ENCODE measurements at regions not wholly inside any gene's neighbourhood (a gene's known extent, or its start where the extent isn't known, plus 50 kb on each side); places are given as distances from the start of the nearest gene placed in this dataset.

- no peak for TF ChIP-seq CTCF (IDR thresholded peaks at IDR 0.05; ENCODE audit: extremely low read depth, insufficient read depth, missing control alignments)
- in situ Hi-C loops (cut with MboI; ENCODE audit: low pct_unique_long_range_greater_than_20kb, low sequenced_read_pairs, unreplicated experiment) = no loop called here
- DNase-seq (ENCODE audit: low spot score) = no peak
Observed at GRCh38 chr5:29811914-29812679, 1381.4 kb upstream of the CDH6 start.

GRCh38 chr5:29805804-29806203 lies 1387.7 kb upstream of the CDH6 start:
- DNase-seq (ENCODE audit: low spot score) = no peak
- no peak for TF ChIP-seq CTCF (IDR thresholded peaks at IDR 0.05; ENCODE audit: extremely low read depth, insufficient read depth, missing control alignments)
- in situ Hi-C loops (cut with MboI; ENCODE audit: low pct_unique_long_range_greater_than_20kb, low sequenced_read_pairs, unreplicated experiment) = no loop called here

- in situ Hi-C loops (cut with MboI; ENCODE audit: low pct_unique_long_range_greater_than_20kb, low sequenced_read_pairs, unreplicated experiment) = no loop called here
- TF ChIP-seq CTCF (IDR thresholded peaks at IDR 0.05; ENCODE audit: extremely low read depth, insufficient read depth, missing control alignments) = no peak
- DNase-seq (ENCODE audit: low spot score) = no peak
Observed at GRCh38 chr5:29800752-29801151, 1392.7 kb upstream of the CDH6 start.

- TF ChIP-seq CTCF (IDR thresholded peaks at IDR 0.05; ENCODE audit: extremely low read depth, insufficient read depth, missing control alignments) = no peak
- in situ Hi-C loops (cut with MboI; ENCODE audit: low pct_unique_long_range_greater_than_20kb, low sequenced_read_pairs, unreplicated experiment) = no loop called here
- DNase-seq (ENCODE audit: low spot score) = no peak
Observed at GRCh38 chr5:29796013-29796412, 1397.5 kb upstream of the CDH6 start.

GRCh38 chr5:29795096-29795652 lies 1398.3 kb upstream of the CDH6 start:
- in situ Hi-C loops (cut with MboI; ENCODE audit: low pct_unique_long_range_greater_than_20kb, low sequenced_read_pairs, unreplicated experiment) = no loop called here
- no peak for TF ChIP-seq CTCF (IDR thresholded peaks at IDR 0.05; ENCODE audit: extremely low read depth, insufficient read depth, missing control alignments)
- no peak for DNase-seq (ENCODE audit: low spot score)

- no peak for TF ChIP-seq CTCF (IDR thresholded peaks at IDR 0.05; ENCODE audit: extremely low read depth, insufficient read depth, missing control alignments)
- in situ Hi-C loops (cut with MboI; ENCODE audit: low pct_unique_long_range_greater_than_20kb, low sequenced_read_pairs, unreplicated experiment) = no loop called here
- DNase-seq (ENCODE audit: low spot score) = no peak
Observed at GRCh38 chr5:29794141-29794787, 1399.2 kb upstream of the CDH6 start.
